Omental fat pad (tissue), 3 donors: ENCODE measurements at regions not wholly inside any gene's neighbourhood (a gene's known extent, or its start where the extent isn't known, plus 50 kb on each side); places are given as distances from the start of the nearest gene placed in this dataset. TPM values are rescaled to one million over a fixed set of nuclear protein-coding genes. Genes with fewer than 3 reads are reported as not detected.
"Not testable (repeated sequence)": the region's sequence is repeated elsewhere in the genome, so short reads cannot be mapped to it uniquely, and the experiment has no call there.

Source experiments
- ATAC-seq: fragments of 150-250 bp; one replicate; pipeline ENCODE4 v1.9.1; 2016; ENCODE audit warnings: mild to moderate bottlenecking, moderate library complexity; ENCODE audit not compliant: low FRiP score
- DNase-seq: peaks from one replicate; pipeline ENCODE4 v3.0.0-alpha.2; 2019; ENCODE audit warnings: low spot score
- CTCF ChIP-seq, 3 donors: fragments of 450-650 bp; IDR thresholded peaks; one replicate each; pipeline ENCODE4 v1.5.1; 2016 to 2017; ENCODE audit warnings: antibody characterized with exemption in 3 of 3, mild to moderate bottlenecking in 3 of 3, moderate library complexity in 2 of 3
- small RNA-seq: library from RNA; depleted of rRNA; stranded (forward); fragments of <200 nt; gene quantifications from one replicate; pipeline ENCODE3, GENCODE V24; 2016

GRCh38 chr4:55277011-55277410, 69.0 kb upstream of the SRD5A3 start:
- ATAC-seq (no peak), DNase-seq (no peak)
- no peak for TF ChIP-seq CTCF (IDR thresholded peaks at IDR 0.05)

GRCh38 chr4:55278316-55278715, 67.7 kb upstream of the SRD5A3 start:
- TF ChIP-seq CTCF (IDR thresholded peaks at IDR 0.05), result no peak
- no peak for ATAC-seq
- DNase-seq, result no peak

- not testable (repeated sequence) for ATAC-seq
These were observed 65.6 kb upstream of the SRD5A3 start for GRCh38 chr4:55280474-55280873.

GRCh38 chr4:55281118-55281683, 64.8 kb upstream of the SRD5A3 start:
- not testable (repeated sequence) for DNase-seq

More at GRCh38 chr4:55280474-55280873, 65.6 kb upstream of the SRD5A3 start:
- not testable (repeated sequence) for DNase-seq

GRCh38 chr4:55284331-55284730, 61.7 kb upstream of the SRD5A3 start:
- DNase-seq (no peak), ATAC-seq (no peak)
- no peak for TF ChIP-seq CTCF (IDR thresholded peaks at IDR 0.05)

More at GRCh38 chr4:55281118-55281683, 64.8 kb upstream of the SRD5A3 start:
- ATAC-seq, result not testable (repeated sequence)

GRCh38 chr4:55291227-55291640, 54.8 kb upstream of the SRD5A3 start:
- DNase-seq, result no peak
- no peak for TF ChIP-seq CTCF (IDR thresholded peaks at IDR 0.05)
- no peak for ATAC-seq

GRCh38 chr4:55296096-55296495, 49.9 kb upstream of the SRD5A3 start:
- no peak for TF ChIP-seq CTCF (IDR thresholded peaks at IDR 0.05)
- DNase-seq (no peak), ATAC-seq (no peak)

Small RNA genes lying in the stretch of these regions (small RNA-seq; reads per million reads assigned to genes)
- not detected for gene RN7SL822P
- not detected for gene RNU6-746P
